Glomerular visceral epithelial cell (primary cell): ENCODE measurements at regions not wholly inside any gene's neighbourhood (a gene's known extent, or its start where the extent isn't known, plus 50 kb on each side); places are given as distances from the start of the nearest gene placed in this dataset.

Experiments used
- DNase-seq: peaks from one replicate; pipeline ENCODE4 v3.0.0-alpha.2; 2016; ENCODE audit errors: extremely low spot score

GRCh38 chr10:78319371-78319770 lies 285.7 kb downstream of the RPS24 start:
- DNase-seq: no peak

- DNase-seq: no peak
These were observed 286.2 kb downstream of the RPS24 start for GRCh38 chr10:78319841-78320240.

- no peak for DNase-seq
These were observed 286.8 kb downstream of the RPS24 start for GRCh38 chr10:78320506-78320905.

GRCh38 chr10:78321000-78321399 lies 287.3 kb downstream of the RPS24 start:
- DNase-seq: no peak

DNA sequence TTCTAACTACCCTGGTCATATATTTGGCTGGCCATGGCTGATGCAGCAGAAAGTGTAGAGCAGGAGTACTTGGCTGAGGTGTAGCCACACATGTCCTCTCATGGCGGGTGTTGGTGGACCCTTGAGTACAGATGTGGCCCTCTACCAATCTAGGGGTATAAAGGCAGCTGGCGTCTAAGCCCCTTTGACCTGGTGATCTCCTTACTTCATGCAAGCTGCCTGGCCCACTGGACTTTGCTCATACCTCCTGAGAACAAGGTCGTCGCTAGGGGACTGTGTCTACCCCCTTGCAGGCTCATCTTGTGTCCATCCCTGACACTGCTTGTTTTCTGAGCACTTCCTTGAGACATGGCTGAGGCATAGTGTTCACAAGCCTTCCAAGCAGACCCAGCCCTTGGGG lies 287.8 kb downstream of the RPS24 start:
- DNase-seq: no peak

- DNase-seq: no peak
These were observed 292.7 kb downstream of the RPS24 start for GRCh38 chr10:78326372-78326771.

GRCh38 chr10:78327778-78328591 lies 294.3 kb downstream of the RPS24 start:
- DNase-seq: no peak

- DNase-seq: no peak
These were observed 295.1 kb downstream of the RPS24 start for GRCh38 chr10:78328592-78329404.

GRCh38 chr10:78330884-78331283 lies 297.2 kb downstream of the RPS24 start:
- no peak for DNase-seq

DNA sequence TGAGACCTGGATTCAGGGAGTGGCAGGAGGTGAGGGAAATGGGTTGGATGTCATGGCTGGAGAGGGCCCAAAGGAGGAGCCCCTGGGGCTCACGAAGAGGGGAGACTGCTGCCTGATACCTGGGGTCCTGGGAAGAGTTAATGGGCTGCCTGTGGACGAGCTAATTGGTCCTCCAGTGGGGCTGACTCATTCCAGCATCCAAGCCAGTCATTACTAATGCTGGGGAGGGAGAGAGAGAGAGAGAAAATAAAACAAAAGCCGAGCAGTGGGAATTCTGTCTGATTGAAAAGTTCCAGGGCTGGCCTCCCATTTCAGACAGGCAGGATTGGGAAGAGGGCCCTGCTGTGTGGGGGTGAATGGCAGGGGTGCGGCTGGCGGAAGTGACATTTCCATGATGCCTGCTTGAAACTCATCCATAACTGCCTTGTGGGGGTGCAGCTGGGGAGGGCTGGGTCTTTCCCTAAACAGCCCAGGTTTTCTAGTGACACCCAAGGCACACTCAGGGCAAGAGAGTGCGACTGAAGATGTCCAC lies 297.8 kb downstream of the RPS24 start:
- DNase-seq: peak; percentile 13

DNA sequence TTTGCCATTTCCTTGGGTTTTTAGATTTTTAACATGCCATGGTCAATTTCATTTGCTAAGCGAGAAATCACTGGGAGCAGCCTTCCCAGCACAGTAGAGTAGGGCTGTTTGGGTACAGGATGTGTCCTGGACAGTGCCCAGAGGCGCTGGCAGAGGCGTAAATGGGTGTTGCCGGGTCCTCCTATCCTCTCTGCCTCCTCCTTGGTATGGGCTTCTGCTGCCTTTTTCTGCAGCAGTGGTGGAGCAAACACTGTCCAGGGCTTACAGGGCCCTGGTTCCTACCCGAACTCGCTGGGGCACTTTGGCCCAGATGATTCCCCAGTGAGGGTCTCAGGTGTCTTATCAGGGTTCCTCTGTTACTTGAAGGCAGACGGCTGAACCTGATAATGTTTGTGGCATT lies 298.3 kb downstream of the RPS24 start:
- no peak for DNase-seq

DNA sequence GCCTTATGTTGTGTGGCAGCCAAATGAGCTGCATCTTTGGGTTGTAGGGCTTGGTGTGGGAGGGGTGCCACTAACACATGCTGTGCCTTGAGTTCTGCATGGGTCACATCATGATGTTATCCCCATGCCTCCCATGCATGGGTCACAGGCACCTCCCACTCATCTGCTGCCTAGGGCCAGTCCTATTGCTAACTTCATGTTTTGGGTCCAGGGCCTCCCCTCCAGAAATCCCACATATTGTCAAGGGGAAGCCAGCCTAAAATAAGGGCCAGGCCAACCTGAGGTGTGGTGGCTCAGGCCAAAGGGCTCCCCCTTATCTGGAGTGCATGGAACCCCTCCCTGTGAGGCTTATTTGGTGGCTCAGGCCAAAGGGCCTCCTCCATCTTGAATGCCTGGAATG lies 299.0 kb downstream of the RPS24 start:
- DNase-seq: no peak

DNA sequence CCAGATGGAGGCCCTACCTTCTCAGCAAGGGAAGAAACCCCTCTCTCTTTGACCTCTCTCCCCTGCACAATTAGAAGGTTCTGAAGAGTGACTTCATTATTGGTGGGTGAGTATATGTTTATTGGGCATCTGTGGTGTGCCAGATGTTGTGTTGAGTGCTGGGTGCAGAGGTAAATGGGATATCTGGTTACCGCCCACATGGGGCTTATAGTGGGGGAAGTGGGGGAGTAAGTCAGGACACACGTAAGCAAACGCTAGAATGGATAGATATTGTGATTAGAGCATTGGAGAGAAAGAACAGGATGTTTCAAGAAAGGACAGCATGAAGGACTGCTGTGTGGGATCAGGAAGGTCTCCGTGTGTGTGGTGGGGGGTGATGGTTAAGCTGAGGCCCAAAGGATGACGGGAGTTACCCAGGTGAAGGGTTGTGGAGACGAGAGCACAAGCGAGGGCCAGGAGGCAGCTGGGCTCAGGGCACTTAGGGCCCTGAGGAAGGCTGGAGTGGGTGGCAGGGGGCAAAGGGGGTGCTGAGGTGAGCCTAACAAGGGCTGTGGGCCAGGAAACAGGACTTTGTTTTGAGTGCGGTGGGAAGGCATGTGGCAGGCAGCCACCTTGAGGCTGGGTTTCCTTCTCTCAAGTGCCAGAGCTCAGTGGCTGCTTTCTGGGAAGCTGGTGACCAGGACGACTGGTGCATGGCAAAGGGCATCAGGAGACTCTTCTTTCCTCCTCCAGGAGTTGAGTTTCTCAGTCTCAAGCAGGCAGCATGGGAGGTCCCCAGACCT lies 299.9 kb downstream of the RPS24 start:
- DNase-seq: no peak

DNA sequence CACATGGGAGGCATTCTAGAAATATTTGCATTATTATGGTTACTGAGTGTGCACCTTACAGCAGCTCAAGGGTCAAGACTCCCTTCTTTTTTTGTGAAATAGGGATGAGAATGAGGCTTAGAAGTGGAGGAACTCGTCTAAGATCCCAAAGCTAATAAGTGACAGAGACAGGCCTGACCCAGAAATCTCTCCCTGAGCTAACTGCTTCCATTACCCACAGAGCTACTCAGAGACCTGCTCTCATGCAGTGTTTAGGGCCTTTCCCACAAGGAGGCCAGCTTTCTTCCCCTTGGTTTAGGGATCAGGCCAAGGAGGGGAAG lies 301.7 kb downstream of the RPS24 start:
- DNase-seq: peak; percentile 78

DNA sequence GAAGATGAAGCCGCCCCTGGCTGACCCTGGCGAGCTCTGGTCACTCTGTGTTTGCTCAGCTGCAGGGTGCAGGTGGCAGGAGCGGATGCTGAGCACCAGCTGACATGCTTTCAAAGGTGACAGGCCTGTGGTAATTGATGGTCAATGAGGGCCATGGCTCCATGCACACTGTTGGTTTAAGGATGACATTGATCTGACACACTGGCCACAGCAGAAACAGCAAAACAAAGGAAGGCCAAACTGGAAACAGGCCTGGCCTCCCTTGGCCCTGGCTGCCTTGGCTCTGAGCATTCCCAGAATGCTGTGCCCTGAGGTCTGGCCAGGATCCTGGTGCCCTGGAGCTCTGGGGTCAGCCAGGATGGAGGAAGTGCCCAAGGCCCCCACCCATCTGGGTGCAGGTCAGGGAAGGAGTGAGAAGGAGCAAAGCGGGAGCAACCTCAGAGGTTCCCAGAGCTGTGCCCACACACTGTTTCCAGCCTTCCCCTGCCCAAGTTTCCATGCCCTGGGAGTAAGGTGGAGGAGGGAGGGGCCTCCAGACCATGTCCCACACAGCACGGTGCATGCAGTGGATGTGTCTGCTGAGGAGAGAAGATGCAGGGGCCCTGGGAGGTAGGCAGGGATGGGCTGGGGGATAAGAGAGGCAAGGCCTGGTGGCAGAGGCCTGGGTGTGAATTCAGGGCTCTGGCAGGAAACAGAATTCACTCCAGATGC lies 302.2 kb downstream of the RPS24 start:
- no peak for DNase-seq

DNA sequence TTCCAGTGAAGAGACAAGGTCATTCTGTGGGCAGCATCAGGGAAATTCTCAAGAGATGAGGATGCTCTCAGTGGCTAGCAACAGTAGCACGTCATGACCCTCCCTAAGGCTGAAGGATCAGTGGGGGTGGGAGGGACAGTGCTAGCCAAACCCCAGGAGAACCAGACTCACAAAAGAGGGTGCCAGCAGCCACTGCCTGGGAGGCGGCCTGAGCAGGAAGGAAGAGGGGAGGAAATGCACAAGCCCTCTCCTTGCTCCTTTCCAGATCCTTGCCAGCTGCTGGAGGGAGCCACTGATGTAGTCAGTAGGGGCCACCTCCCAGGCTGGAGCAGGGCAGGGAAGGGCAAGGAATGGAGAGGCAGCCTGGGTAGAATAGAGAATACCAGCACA lies 302.7 kb downstream of the RPS24 start:
- peak; percentile 71 for DNase-seq

GRCh38 chr10:78337016-78337415 lies 303.4 kb downstream of the RPS24 start:
- DNase-seq: no peak

DNA sequence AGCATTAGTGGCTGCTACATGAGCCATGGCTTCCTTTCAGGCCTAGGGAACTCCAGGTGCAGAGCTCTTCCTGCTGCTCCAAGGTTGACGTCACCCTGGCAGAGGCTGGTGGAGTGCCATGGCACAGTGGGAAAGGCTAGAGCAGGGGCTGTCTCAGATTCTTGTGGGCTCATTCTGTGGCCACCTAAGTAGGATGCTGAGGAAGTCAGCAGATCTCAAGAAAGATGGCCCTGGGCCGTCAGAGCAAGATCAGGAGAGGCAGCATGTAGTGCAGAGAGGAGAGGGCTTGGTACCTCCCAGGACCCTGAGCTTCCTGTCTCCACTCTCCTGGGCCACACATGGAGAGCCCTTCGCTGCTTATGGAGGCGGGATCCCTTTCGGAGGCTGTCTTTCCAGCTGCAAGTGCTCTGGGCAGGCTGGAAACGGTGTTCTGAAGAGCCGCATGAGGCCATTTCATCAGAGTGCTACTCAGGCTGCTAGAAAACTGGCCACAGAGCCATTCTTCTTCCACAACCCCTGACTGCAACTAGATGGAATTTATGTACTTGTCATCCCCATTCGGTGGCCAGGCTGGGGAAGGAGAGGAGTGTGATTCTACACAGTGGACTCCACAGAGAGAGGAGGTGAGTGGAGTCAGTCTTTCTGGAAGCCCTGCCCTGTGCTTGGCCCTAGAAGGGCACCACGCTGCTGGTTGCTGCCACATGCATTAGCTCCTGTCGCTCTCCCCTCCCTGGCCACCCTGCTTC lies 304.2 kb downstream of the RPS24 start:
- DNase-seq: no peak

DNA sequence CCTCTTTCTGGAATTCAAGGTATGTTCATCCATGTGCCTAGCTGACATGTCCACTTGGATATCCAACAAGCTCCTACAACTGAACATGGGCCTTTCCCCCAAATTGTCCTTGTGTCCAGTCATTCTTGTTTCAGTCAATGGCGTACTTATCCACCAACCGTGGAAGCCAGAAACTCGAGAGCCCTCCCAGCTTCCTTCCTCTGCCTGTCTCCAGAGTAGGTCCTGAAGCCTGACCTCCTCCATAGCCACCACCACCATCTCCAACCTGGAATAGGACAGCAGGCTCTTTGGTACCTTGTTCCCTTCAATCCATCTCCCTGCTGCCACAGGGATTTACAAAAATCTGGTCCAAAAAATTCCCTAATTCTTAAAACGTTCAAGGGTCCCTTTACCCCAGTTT lies 305.1 kb downstream of the RPS24 start:
- DNase-seq: no peak

GRCh38 chr10:78339251-78339650 lies 305.6 kb downstream of the RPS24 start:
- no peak for DNase-seq
